ENCODE measurements at regions not wholly inside any gene's neighbourhood (a gene's known extent, or its start where the extent isn't known, plus 50 kb on each side); places are given as distances from the start of the nearest gene placed in this dataset.
A peak's percentile ranks its signal among the peaks of the same experiment; 100 is the strongest.
"Not testable (repeated sequence)": the region's sequence is repeated elsewhere in the genome, so short reads cannot be mapped to it uniquely, and the experiment has no call there.

- 0 out of 3 replicates have a peak, but pooled peaks have one; percentile 10 for TF ChIP-seq POU2F2 (IDR thresholded peaks at IDR 0.05; ENCODE audit: borderline replicate concordance, low read depth, low read length)
- TF ChIP-seq, protein P1, sequence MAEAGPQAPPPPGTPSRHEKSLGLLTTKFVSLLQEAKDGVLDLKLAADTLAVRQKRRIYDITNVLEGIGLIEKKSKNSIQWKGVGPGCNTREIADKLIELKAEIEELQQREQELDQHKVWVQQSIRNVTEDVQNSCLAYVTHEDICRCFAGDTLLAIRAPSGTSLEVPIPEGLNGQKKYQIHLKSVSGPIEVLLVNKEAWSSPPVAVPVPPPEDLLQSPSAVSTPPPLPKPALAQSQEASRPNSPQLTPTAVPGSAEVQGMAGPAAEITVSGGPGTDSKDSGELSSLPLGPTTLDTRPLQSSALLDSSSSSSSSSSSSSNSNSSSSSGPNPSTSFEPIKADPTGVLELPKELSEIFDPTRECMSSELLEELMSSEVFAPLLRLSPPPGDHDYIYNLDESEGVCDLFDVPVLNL (IDR thresholded peaks at IDR 0.05; ENCODE audit: low read depth, low read length), result no peak
- TF ChIP-seq ZNF687 (IDR thresholded peaks at IDR 0.05), result peak; percentile 50; the same call in 1 of the 2 replicates
Measured at GRCh38 chr18:59848002-59848401, 51.8 kb upstream of the PMAIP1 start (continued).

DNA sequence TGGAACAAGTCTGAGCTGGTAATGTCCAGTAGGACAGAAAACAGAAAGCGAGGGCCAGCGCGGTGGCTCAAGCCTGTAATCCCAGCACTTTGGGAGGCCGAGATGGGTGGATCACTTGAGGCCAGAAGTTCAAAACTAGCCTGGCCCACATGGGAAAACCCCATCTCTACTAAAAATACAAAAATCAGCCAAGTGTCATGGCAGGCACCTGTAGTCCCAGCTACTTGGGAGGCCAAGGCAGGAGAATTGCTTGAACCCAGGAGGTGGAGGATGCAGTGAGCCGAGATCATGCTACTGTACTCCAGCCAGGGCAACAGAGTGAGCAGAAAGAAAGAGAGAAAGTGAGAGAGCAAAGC is 52.3 kb upstream of the PMAIP1 start:
- TF ChIP-seq HDGF (IDR thresholded peaks at IDR 0.05), result peak; percentile 89
- TF ChIP-seq SMAD1 (IDR thresholded peaks at IDR 0.05; ENCODE audit: low read depth, partially characterized antibody), result peak; percentile 26
- TF ChIP-seq, protein P2, sequence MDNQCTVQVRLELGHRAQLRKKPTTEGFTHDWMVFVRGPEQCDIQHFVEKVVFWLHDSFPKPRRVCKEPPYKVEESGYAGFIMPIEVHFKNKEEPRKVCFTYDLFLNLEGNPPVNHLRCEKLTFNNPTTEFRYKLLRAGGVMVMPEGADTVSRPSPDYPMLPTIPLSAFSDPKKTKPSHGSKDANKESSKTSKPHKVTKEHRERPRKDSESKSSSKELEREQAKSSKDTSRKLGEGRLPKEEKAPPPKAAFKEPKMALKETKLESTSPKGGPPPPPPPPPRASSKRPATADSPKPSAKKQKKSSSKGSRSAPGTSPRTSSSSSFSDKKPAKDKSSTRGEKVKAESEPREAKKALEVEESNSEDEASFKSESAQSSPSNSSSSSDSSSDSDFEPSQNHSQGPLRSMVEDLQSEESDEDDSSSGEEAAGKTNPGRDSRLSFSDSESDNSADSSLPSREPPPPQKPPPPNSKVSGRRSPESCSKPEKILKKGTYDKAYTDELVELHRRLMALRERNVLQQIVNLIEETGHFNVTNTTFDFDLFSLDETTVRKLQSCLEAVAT (IDR thresholded peaks at IDR 0.05), result peak; percentile 49
- 0 out of 4 replicates have a peak, but pooled peaks have one; percentile 9 to 14 for TF ChIP-seq IKZF2 (IDR thresholded peaks at IDR 0.05)
- ChIA-PET CTCF (interaction anchor here (1.0 to 4.1 kb wide), 8 partner anchors 11 to 148 kb away, joined by 3 to 13 read pairs (median 8); partner anchors contain the start of gene PMAIP1), RAD21 (ENCODE audit: unreplicated experiment) (interaction anchor here (0.9 to 3.5 kb wide), 10 partner anchors 10 to 107 kb away, joined by 3 to 16 read pairs (median 6); partner anchors contain the start of gene PMAIP1), POLR2A (interaction anchor here (0.9 to 4.1 kb wide), 11 partner anchors 11 to 107 kb away, joined by 3 to 24 read pairs (median 5); partner anchors contain the start of gene PMAIP1), SMC1A (ENCODE audit: uncharacterized antibody, unreplicated experiment) (interaction anchor here (0.7 to 3.5 kb wide), 19 partner anchors 11 to 148 kb away, joined by 3 to 37 read pairs (median 6); partner anchors contain the start of gene PMAIP1)
- H3K4me2 ChIP-seq (ENCODE audit: control insufficient read depth, insufficient read depth), result peak overlapping the region; percentile 88
- peak; percentile 37 for ATAC-seq
- H3K27me3 ChIP-seq (replicated peaks in 1 of 2; ENCODE audit: control insufficient read depth in 2 of 2, insufficient read depth in 2 of 2, low read length in 1 of 2); H3K9me3 ChIP-seq (replicated peaks; ENCODE audit: control insufficient read depth, insufficient read depth, low read length); H3K79me2 ChIP-seq (ENCODE audit: control insufficient read depth, insufficient read depth, low read length); FAIRE-seq; H3K36me3 ChIP-seq (ENCODE audit: control insufficient read depth in 2 of 2, insufficient read depth in 2 of 2, low read length in 1 of 2); H4K20me1 ChIP-seq (ENCODE audit: control insufficient read depth, insufficient read depth); DNase-seq (ENCODE audit: low read depth, low spot score): not testable (repeated sequence)
- peak overlapping the region; percentile 8; the same call in 1 of the 2 replicates for H3K4me3 ChIP-seq
- in situ Hi-C loops (cut with MboI), result loop anchor here (10.0 kb wide), 1 partner anchor 57 kb away; no protein-coding TSS in a partner anchor
- peak overlapping the region; percentile 71 for H2AFZ ChIP-seq (ENCODE audit: control insufficient read depth, low read depth, low read length)
- peak overlapping the region; percentile 66 for H3K9ac ChIP-seq (ENCODE audit: control insufficient read depth, insufficient read depth, low read length)
- 22% methylated on average over 5 of the region's 5 CpGs for WGBS (ENCODE audit: insufficient coverage, insufficient replicate concordance, low lambda C conversion rate, missing lambda C conversion rate)
- BruUV-seq (replicated peaks), result TSS peak; percentile 82
- H3K4me1 ChIP-seq (ENCODE audit: control insufficient read depth, insufficient read depth, low read length), result peaks cover 24% of the 10 kb centered on the region
- H3K27ac ChIP-seq (ENCODE audit: control insufficient read depth, insufficient read depth), result peak overlapping the region; percentile 82
- intact Hi-C loops (cut with micrococcal nuclease; ENCODE audit: unreplicated experiment), result loop anchor here (1.0 to 2.0 kb wide), 2 partner anchors 29 to 51 kb away; partner anchors contain the start of gene PMAIP1

Measured in GM12878 (cell line).